Calu3 (cell line): ENCODE measurements at regions not wholly inside any gene's neighbourhood (a gene's known extent, or its start where the extent isn't known, plus 50 kb on each side); places are given as distances from the start of the nearest gene placed in this dataset.

Experiments
- BruUV-seq: library from RNA; stranded (reverse); fragments of 400-500 nt; replicated peaks from 2 replicates; lab custom pipeline; 2021; lab: Mats Ljungman, UMichigan
- CTCF ChIA-PET: fragments of 300-600 bp; sonication (Branson Sonifier 250); formaldehyde crosslinking; loops from one replicate; lab custom pipeline; 2022; ENCODE audit warnings: antibody characterized with exemption; lab: Charles Lee
- DNase-seq: peaks from one replicate; pipeline ENCODE4 v3.0.0; 2022
- H3K27ac Mint-ChIP-seq: one replicate; pipeline ENCODE4 v1.8.0; 2022; ENCODE audit warnings: mixed read lengths; ENCODE audit not compliant: unreplicated experiment
- H3K27me3 Mint-ChIP-seq: one replicate; pipeline ENCODE4 v1.8.0; 2022; ENCODE audit warnings: mixed read lengths; ENCODE audit not compliant: unreplicated experiment
- H3K36me3 Mint-ChIP-seq: one replicate; pipeline ENCODE4 v1.8.0; 2022; ENCODE audit warnings: mild to moderate bottlenecking, moderate library complexity, mixed read lengths; ENCODE audit not compliant: insufficient read depth, unreplicated experiment
- H3K4me1 Mint-ChIP-seq: one replicate; pipeline ENCODE4 v1.8.0; 2022; ENCODE audit warnings: mild to moderate bottlenecking, low read depth, mixed read lengths; ENCODE audit not compliant: unreplicated experiment
- H3K4me3 Mint-ChIP-seq: one replicate; pipeline ENCODE4 v1.8.0; 2022; ENCODE audit warnings: mild to moderate bottlenecking, low read depth, moderate library complexity, mixed read lengths; ENCODE audit not compliant: unreplicated experiment
- H3K9me3 Mint-ChIP-seq: one replicate; pipeline ENCODE4 v1.8.0; 2022; ENCODE audit warnings: low read depth, mixed read lengths; ENCODE audit not compliant: unreplicated experiment
- CTCF ChIP-seq: fragments of 200-600 bp; IDR thresholded peaks from one replicate; pipeline ENCODE4 v1.8.0; 2022; ENCODE audit warnings: antibody characterized with exemption; ENCODE audit not compliant: unreplicated experiment
- intact Hi-C: fragments of 100-400 bp; cut with micrococcal nuclease; formaldehyde crosslinking; loops from one replicate; pipeline ENCODE4 v1.10.0; 2022; ENCODE audit not compliant: unreplicated experiment

GRCh38 chr14:56902385-56902784 lies 92.1 kb upstream of the OTX2 start:
- Mint-ChIP-seq H3K27me3 (peaks cover 46% of the 10 kb centered on the region), H3K36me3 (peaks cover 3% of the 10 kb centered on the region), H3K4me1 (no peaks in the 10 kb centered on the region), H3K27ac (no peak overlapping the region), H3K4me3 (no peak overlapping the region), H3K9me3 (no peaks in the 10 kb centered on the region)
- TF ChIP-seq CTCF = no peak
- CTCF ChIA-PET = no interaction called here
- BruUV-seq = no TSS peak
- intact Hi-C loops = no loop called here
- DNase-seq = no peak

- peaks cover 4% of the 10 kb centered on the region for H3K36me3 Mint-ChIP-seq
These were observed 90.4 kb upstream of the OTX2 start for GRCh38 chr14:56900726-56901125.

GRCh38 chr14:56899829-56900228 lies 89.5 kb upstream of the OTX2 start:
- TF ChIP-seq CTCF = no peak
- Mint-ChIP-seq H3K4me3 (no peak overlapping the region), H3K9me3 (no peaks in the 10 kb centered on the region), H3K27ac (no peak overlapping the region), H3K27me3 (peaks cover 39% of the 10 kb centered on the region), H3K4me1 (no peaks in the 10 kb centered on the region), H3K36me3 (peaks cover 4% of the 10 kb centered on the region)
- no TSS peak for BruUV-seq
- no peak for DNase-seq
- intact Hi-C loops = no loop called here
- CTCF ChIA-PET = interaction anchor here (0.6 kb wide), 1 partner anchor 17 kb away, joined by 4 read pairs; no protein-coding TSS in a partner anchor

More at GRCh38 chr14:56900726-56901125, 90.4 kb upstream of the OTX2 start:
- no peak for TF ChIP-seq CTCF
- Mint-ChIP-seq H3K27me3 (peaks cover 39% of the 10 kb centered on the region), H3K9me3 (no peaks in the 10 kb centered on the region), H3K27ac (no peak overlapping the region), H3K4me1 (no peaks in the 10 kb centered on the region), H3K4me3 (no peak overlapping the region)
- BruUV-seq = no TSS peak
- DNase-seq = no peak
- intact Hi-C loops = no loop called here
- CTCF ChIA-PET = no interaction called here

GRCh38 chr14:56896922-56897321 lies 86.6 kb upstream of the OTX2 start:
- Mint-ChIP-seq H3K27me3 (peaks cover 45% of the 10 kb centered on the region), H3K4me3 (no peak overlapping the region), H3K36me3 (peaks cover 4% of the 10 kb centered on the region), H3K27ac (no peak overlapping the region), H3K9me3 (no peaks in the 10 kb centered on the region), H3K4me1 (no peaks in the 10 kb centered on the region)
- no peak for DNase-seq
- no TSS peak for BruUV-seq
- intact Hi-C loops = no loop called here
- no peak for TF ChIP-seq CTCF
- CTCF ChIA-PET = interaction anchor here (0.6 to 0.8 kb wide), 2 partner anchors 17 to 84 kb away, joined by 3 to 5 read pairs; no protein-coding TSS in a partner anchor
